Heart left ventricle (tissue), 16 donors: ENCODE measurements at regions not wholly inside any gene's neighbourhood (a gene's known extent, or its start where the extent isn't known, plus 50 kb on each side); places are given as distances from the start of the nearest gene placed in this dataset.
A peak's percentile ranks its signal among the peaks of the same experiment; 100 is the strongest.

Experiments used
- ATAC-seq, 4 donors: fragments of 200-7000 bp; cut with Tn5 transposase; one replicate each; pipeline ENCODE4 v1.9.1; 2020 to 2022; ENCODE audit warnings: moderate library complexity in 4 of 4, mild to moderate bottlenecking in 3 of 4, moderate number of reproducible peaks in 1 of 4
- DNase-seq, 5 donors: peaks; one replicate each; pipeline ENCODE4 v3.0.0-alpha.2; 2020
- H3K27ac ChIP-seq, 12 donors: fragments of 200-600 bp; sonication (generic) in 4 of 12; one replicate each; pipeline versions ENCODE4 v1.5.0 to v1.8.0; 2016 to 2022; ENCODE audit warnings: mild to moderate bottlenecking in 2 of 12
- H3K27me3 ChIP-seq, 9 donors: fragments of 200-600 bp; sonication (generic) in 2 of 9; one replicate each; pipeline versions ENCODE4 v1.5.1 to v1.8.0; 2016 to 2022; ENCODE audit warnings: mild to moderate bottlenecking in 3 of 9
- H3K36me3 ChIP-seq, 9 donors: fragments of 200-600 bp; sonication (generic) in 2 of 9; one replicate each; pipeline versions ENCODE4 v1.5.0 to v1.8.0; 2018 to 2022; ENCODE audit warnings: mild to moderate bottlenecking in 2 of 9
- H3K4me1 ChIP-seq, 12 donors: fragments of 200-600 bp; sonication (generic) in 4 of 12; one replicate each; pipeline versions ENCODE4 v1.5.0 to v1.8.0; 2016 to 2022; ENCODE audit warnings: mild to moderate bottlenecking in 3 of 12
- H3K4me3 ChIP-seq, 12 donors: fragments of 200-600 bp; sonication (generic) in 4 of 12; one replicate each; pipeline versions ENCODE4 v1.5.0 to v1.8.0; 2017 to 2022; ENCODE audit warnings: mild to moderate bottlenecking in 9 of 12, moderate library complexity in 4 of 12
- H3K9me3 ChIP-seq, 12 donors: fragments of 200-600 bp; sonication (generic) in 4 of 12; one replicate each; pipeline versions ENCODE4 v1.5.0 to v1.8.0; 2016 to 2022; ENCODE audit warnings: mild to moderate bottlenecking in 1 of 12
- CTCF ChIP-seq, 12 donors: fragments of 200-600 bp; sonication (generic) in 4 of 12; IDR thresholded peaks; one replicate each; pipeline versions ENCODE4 v1.5.0 to v1.8.0; 2018 to 2022; ENCODE audit warnings: antibody characterized with exemption in 12 of 12, mild to moderate bottlenecking in 5 of 12
- POLR2A ChIP-seq, 2 donors: fragments of 450-650 bp; IDR thresholded peaks; one replicate each; pipeline ENCODE4 v1.6.1; 2017; ENCODE audit warnings: antibody characterized with exemption in 2 of 2, mild to moderate bottlenecking in 2 of 2, moderate library complexity in 2 of 2
- WGBS, 4 donors: extraction: QIAGEN DNeasy Blood & Tissue Kit in 2 of 4; methylation state at CpG; one replicate each; pipeline versions ENCODE4 v1.1.5 to v1.1.7; 2013 to 2018; 5-methylcytosine and 5-hydroxymethylcytosine counted together
- intact Hi-C, 10 donors: fragments of 100-400 bp; cut with DNase I; formaldehyde crosslinking; loops; one replicate each; pipeline versions ENCODE4 v1.11.1 to v1.14.2; 2022
- donor health status: ischemic (EF 13 %, LVEDD 7.1; RV severe dilation, severe dysfunction).
- donor health status: healthy with polysubstance abuse.
- donor health status: DM: no; HTN: yes; CAD: no.
- donor health status: DM: no; HTN: no; CAD: no.
- donor health status: ischemic (EF 25% LVEDD 6.9; RV normal size, moderate dysfunction).
- donor health status: ischemic (EF 25% LVEDD 5.7; RV mildly dilated, moderate dysfunction).
- donor health status: healthy.
- donor health status: DM: yes; HTN: yes; CAD: no.
- donor health status: ischemic (EF 35%, LVEDD 5.7; RV mildly dilated, moderate dysfunction).
- donor health status: nonischemic (EF 11% LVEDD 7.7; RV severe dilation, severe dysfunction).
- donor health status: DM: yes; HTN: yes; CAD: no.
- donor health status: PGD.
- donor health status: ischemic (EF 29% LVEDD 5.4; RV normal size, mild dysfunction).
- donor health status: nonischemic (EF 23%, LVEDD 6.1; RV moderate dilation, normal function).

- ATAC-seq (no peak), DNase-seq (peak in 1 of 5 donors; percentile 54)
- Histone ChIP-seq H3K27me3 (no peaks in the 10 kb centered on the region), H3K36me3 (no peaks in the 10 kb centered on the region), H3K9me3 (peaks cover 0 to 45% (median 9%) of the 10 kb centered on the region in 12 donors), H3K27ac (no peak overlapping the region), H3K4me1 (no peaks in the 10 kb centered on the region), H3K4me3 (no peak overlapping the region)
- TF ChIP-seq CTCF (IDR thresholded peaks at IDR 0.05): no peak
- TF ChIP-seq POLR2A (IDR thresholded peaks at IDR 0.05): no peak
- intact Hi-C loops: no loop called here
- WGBS, 4 donors: 87 to 96% (median 88%) methylated on average over 4 of the region's 4 CpGs; no CpG with 5 or more reads in 1 of the 4 donors
Observed at GRCh38 chr2:4368907-4369306, 665.5 kb downstream of the DCDC2C start.

GRCh38 chr2:4369826-4370419 is 666.5 kb downstream of the DCDC2C start:
- WGBS, 4 donors: 56 to 66% (median 61%) methylated on average over 3 of the region's 3 CpGs
- Histone ChIP-seq H3K9me3 (peaks cover 0 to 39% (median 9%) of the 10 kb centered on the region in 12 donors), H3K4me1 (no peaks in the 10 kb centered on the region), H3K36me3 (no peaks in the 10 kb centered on the region), H3K27ac (no peak overlapping the region), H3K4me3 (no peak overlapping the region), H3K27me3 (no peaks in the 10 kb centered on the region)
- ATAC-seq (no peak), DNase-seq (no peak)
- intact Hi-C loops: no loop called here
- no peak for TF ChIP-seq CTCF (IDR thresholded peaks at IDR 0.05)
- no peak for TF ChIP-seq POLR2A (IDR thresholded peaks at IDR 0.05)

- DNase-seq (no peak), ATAC-seq (no peak)
- no peaks in the 10 kb centered on the region for H3K27me3 ChIP-seq
- TF ChIP-seq CTCF (IDR thresholded peaks at IDR 0.05): no peak
- no peak overlapping the region for H3K4me3 ChIP-seq
- intact Hi-C loops: no loop called here
- WGBS, 4 donors: 68 to 76% (median 71%) methylated on average over 3 of the region's 3 CpGs
- no peaks in the 10 kb centered on the region for H3K4me1 ChIP-seq
- H3K9me3 ChIP-seq: peaks cover 0 to 35% (median 9%) of the 10 kb centered on the region in 12 donors
- H3K36me3 ChIP-seq: no peaks in the 10 kb centered on the region
- no peak overlapping the region for H3K27ac ChIP-seq
Observed at GRCh38 chr2:4370422-4371090, 667.2 kb downstream of the DCDC2C start.

GRCh38 chr2:4381049-4381448 is 677.7 kb downstream of the DCDC2C start:
- Histone ChIP-seq H3K9me3 (peaks cover 0 to 6% (median 0%) of the 10 kb centered on the region in 12 donors), H3K36me3 (no peaks in the 10 kb centered on the region), H3K27me3 (no peaks in the 10 kb centered on the region), H3K4me3 (no peak overlapping the region), H3K4me1 (no peaks in the 10 kb centered on the region), H3K27ac (no peak overlapping the region)
- 22 to 38% (median 29%) methylated on average over 5 of the region's 5 CpGs for WGBS, 4 donors
- TF ChIP-seq CTCF (IDR thresholded peaks at IDR 0.05) (no peak), POLR2A (IDR thresholded peaks at IDR 0.05) (no peak)
- DNase-seq (no peak), ATAC-seq (no peak)
- intact Hi-C loops: no loop called here
